ENCODE measurements at regions not wholly inside any gene's neighbourhood (a gene's known extent, or its start where the extent isn't known, plus 50 kb on each side); places are given as distances from the start of the nearest gene placed in this dataset.

DNA sequence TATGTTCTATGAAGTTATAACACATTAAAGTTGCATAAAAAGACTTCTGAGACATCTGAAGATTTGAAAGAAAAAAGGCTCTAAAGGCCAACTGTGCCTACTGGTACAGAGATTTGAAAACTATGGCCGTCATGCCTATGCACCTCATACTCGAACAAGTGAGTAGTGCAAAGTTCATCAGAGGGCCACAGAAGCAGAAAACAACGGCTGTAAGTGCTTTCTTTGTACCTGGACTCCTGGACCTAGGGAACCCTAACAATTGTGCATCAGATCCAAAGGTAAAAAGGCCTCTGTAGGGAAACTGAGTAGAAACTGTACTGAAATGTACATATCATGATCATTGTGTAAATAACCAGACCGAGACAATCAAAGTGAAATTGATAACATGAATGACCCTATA, 230.4 kb upstream of the CHST9 start:
- TF ChIP-seq JUND (IDR thresholded peaks at IDR 0.05; ENCODE audit: low read depth), result no peak
- in situ Hi-C loops (cut with HindIII; ENCODE audit: low pct_unique_long_range_greater_than_20kb, low sequenced_read_pairs), result no loop called here
- no peak for DNase-seq (ENCODE audit: low read depth in 1 of 2, low spot score in 1 of 2)

DNA sequence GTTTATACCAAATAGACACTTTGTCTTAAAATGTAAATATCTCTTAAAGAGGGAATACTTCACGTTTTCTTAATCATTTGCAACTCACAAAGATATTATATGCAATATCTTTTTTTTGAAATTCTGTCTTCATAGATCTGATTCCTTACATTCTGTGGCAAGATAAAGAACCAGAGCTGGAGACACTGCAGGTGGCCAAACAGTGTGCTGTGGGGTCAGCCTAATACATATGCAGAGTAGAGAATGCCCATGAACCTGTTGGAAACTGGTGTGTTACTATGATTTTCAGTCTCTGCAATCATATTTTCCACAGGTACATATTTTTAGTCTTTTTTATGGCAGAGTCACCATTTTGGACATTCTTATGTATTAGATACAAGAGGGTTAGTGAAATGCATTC, 229.6 kb upstream of the CHST9 start:
- DNase-seq (ENCODE audit: low read depth in 1 of 2, low spot score in 1 of 2), result no peak
- TF ChIP-seq JUND (IDR thresholded peaks at IDR 0.05; ENCODE audit: low read depth), result no peak
- in situ Hi-C loops (cut with HindIII; ENCODE audit: low pct_unique_long_range_greater_than_20kb, low sequenced_read_pairs), result no loop called here

DNA sequence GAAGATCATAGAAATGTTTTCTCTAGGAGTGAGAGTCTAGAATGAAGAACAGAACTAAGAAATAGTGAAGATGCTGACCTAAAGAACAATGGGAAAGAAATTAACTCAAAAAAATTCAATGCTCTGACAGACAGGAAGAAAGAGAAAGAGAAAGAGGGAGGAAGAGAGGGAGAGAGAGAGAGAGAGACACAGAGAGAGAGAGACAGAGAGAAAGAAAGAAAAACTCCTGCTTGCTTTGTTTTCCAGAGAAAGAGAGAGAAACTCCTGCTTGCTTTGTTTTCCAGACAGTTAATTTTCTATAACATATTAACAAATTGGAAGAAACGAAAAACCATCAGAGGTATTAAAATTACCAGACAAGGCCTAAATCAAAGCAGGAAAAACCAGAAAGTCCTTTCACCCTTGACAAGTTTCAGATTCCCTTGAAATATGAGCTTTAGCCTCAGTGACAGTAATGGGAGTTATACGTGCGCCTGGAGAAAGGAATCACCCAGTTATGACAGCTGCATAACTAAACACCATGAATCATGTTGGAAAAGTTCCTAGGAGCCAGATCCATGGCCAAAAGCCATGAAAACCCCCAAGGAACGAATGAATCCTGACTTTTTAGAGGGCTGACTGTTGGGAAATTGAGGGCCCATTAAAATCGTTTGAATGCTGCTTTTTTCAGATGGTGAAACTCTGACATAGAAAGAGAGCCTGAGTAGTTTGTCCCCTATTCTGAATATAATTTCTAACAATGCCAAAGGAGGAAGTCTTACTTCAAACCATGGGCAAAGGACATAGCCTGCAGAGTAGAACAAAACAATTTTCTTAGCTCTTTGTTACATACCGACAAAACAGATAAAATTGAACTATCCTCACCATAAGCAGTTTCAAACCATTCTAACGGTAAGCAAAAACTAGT, 228.6 kb upstream of the CHST9 start:
- peak in 1 of 2 experiments; percentile 42 for DNase-seq (ENCODE audit: low read depth in 1 of 2, low spot score in 1 of 2)
- TF ChIP-seq JUND (IDR thresholded peaks at IDR 0.05; ENCODE audit: low read depth), result no peak
- in situ Hi-C loops (cut with HindIII; ENCODE audit: low pct_unique_long_range_greater_than_20kb, low sequenced_read_pairs), result no loop called here

DNA sequence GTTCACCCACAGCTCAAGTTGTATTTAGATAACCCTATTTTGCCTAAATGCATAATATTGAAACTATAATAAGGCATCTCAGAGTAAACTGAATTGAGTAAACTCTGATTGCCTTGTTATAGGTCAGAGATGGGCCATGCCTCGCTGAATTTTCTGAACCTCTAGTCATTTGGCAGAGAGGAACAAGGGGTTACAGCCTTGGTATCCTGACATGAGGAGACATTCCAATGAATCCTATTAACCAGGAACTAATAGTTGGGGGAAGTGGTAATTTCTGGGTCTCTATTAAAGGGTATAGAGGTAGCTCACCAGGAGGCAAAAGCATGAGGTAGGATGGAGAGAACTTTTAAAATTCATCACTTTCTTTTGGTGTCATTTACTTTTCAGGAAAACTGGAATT, 227.4 kb upstream of the CHST9 start:
- in situ Hi-C loops (cut with HindIII; ENCODE audit: low pct_unique_long_range_greater_than_20kb, low sequenced_read_pairs), result no loop called here
- no peak for DNase-seq (ENCODE audit: low read depth in 1 of 2, low spot score in 1 of 2)
- no peak for TF ChIP-seq JUND (IDR thresholded peaks at IDR 0.05; ENCODE audit: low read depth)

DNA sequence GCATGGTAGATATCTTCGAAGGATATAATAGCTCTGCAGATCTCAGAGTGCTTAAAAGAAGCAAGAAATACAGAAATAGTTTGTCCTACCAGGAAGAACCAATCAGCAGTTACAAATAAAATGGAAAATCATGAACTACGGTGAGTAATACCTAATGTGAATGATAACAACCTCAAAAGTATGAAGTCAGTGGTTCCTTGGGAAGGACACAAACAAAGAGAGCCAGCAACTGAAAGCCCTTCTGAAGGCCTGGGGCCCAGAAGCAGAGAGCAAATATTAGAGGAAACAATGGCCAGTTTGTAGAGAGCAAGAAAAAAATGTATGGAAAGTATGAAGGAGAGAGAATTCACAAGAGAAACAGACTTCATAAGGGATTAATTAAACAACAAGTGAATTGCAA, 226.8 kb upstream of the CHST9 start:
- in situ Hi-C loops (cut with HindIII; ENCODE audit: low pct_unique_long_range_greater_than_20kb, low sequenced_read_pairs), result no loop called here
- no peak for TF ChIP-seq JUND (IDR thresholded peaks at IDR 0.05; ENCODE audit: low read depth)
- DNase-seq (ENCODE audit: low read depth in 1 of 2, low spot score in 1 of 2), result peak in 1 of 2 experiments; percentile 59

DNA sequence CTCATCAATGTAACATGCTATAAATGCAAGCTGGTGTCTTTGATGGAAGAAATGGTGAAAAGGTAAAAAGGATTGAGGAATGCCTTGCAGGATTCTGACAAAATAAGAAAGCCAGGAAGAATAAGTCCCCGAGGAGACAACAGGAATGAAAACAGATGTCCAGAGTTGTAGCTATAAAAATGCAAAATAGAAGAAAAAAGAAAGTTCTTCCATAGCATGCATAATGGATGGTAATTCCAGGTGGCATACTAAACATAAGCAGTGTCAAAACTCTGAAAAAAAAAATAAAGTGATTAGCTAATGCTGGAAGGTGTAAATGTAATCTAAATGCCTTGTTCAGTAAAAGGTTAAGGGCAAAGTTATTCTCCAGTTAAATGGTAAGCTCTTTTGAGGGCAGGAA, 225.9 kb upstream of the CHST9 start:
- no peak for TF ChIP-seq JUND (IDR thresholded peaks at IDR 0.05; ENCODE audit: low read depth)
- no peak for DNase-seq (ENCODE audit: low read depth in 1 of 2, low spot score in 1 of 2)
- in situ Hi-C loops (cut with HindIII; ENCODE audit: low pct_unique_long_range_greater_than_20kb, low sequenced_read_pairs), result no loop called here

DNA sequence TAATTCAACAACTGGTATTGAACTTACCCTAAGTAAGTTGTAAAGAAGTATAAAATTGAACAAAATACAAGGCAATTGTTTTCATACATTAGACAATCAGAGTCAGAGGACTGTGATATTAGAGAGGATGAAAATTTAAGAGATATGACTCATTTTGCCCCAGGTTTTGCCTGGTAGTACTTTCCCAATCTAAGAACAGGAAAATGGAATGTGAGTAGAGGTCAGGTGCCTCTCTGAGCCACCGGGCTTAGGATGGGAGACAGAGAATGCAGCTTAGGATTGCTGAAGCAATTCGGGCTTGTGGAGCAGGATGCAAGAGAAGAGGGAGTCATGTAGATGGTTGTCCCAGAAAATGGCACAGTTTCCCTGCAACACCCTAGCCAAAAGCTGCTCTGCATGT, 219.7 kb upstream of the CHST9 start:
- DNase-seq (ENCODE audit: low read depth in 1 of 2, low spot score in 1 of 2), result no peak
- no peak for TF ChIP-seq JUND (IDR thresholded peaks at IDR 0.05; ENCODE audit: low read depth)
- in situ Hi-C loops (cut with HindIII; ENCODE audit: low pct_unique_long_range_greater_than_20kb, low sequenced_read_pairs), result no loop called here

DNA sequence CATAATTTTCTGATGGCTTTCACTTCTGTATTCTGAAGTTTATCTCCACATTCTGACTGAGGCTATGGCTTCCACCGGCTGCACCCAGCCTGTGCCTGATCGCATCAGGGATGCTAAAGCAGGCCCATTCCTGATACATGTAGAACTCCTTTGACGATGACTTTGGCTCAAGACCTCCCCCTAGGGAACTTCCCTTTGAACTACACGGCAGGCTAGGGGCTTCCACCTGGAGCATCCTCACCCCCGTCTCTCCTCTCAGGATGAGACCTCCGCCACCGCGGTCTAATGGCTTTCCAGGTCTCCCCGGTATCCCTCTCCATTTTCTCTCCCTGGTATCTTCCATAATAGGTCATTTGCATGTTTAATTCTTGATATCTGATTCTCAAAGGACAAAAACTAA, 214.9 kb upstream of the CHST9 start:
- no peak for DNase-seq (ENCODE audit: low read depth in 1 of 2, low spot score in 1 of 2)
- TF ChIP-seq JUND (IDR thresholded peaks at IDR 0.05; ENCODE audit: low read depth), result no peak
- in situ Hi-C loops (cut with HindIII; ENCODE audit: low pct_unique_long_range_greater_than_20kb, low sequenced_read_pairs), result no loop called here

DNA sequence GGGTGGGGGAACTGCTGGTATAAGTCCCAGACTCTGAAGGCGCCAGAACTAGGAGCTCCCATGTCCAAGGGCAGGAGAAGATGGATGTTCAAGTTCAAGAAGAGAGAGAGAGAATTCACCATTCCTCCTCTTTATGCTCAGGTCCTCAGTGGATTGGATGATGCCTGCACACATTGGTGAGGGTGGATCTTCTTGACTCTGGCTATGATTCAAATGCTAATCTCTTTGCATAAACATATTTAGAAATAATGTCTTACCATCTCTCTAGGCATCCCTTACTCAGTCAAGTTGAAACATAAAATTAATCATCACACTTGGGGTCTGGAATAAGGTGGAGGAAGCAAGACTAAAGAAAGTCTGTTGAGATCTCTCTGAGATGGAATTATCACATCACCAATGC, 210.6 kb upstream of the CHST9 start:
- TF ChIP-seq JUND (IDR thresholded peaks at IDR 0.05; ENCODE audit: low read depth), result no peak
- in situ Hi-C loops (cut with HindIII; ENCODE audit: low pct_unique_long_range_greater_than_20kb, low sequenced_read_pairs), result no loop called here
- DNase-seq (ENCODE audit: low read depth in 1 of 2, low spot score in 1 of 2), result no peak

DNA sequence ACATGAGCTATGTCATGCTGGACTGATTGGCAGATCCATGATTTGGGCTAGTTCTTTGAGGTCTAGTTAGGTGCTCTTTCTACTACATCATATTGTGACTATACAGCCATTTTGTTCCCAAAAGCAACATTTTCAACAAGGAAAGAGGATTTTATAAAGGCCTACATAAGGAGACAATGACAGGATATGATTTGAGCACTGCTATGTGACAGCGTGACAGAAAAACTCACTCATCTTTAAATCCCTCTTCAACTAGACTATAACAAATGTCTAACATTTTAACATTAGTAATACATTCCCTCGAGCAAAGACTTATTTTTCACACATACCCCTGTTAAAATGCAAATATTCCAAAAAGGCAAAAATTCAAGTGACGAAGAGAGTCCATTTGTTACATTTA, 209.6 kb upstream of the CHST9 start:
- in situ Hi-C loops (cut with HindIII; ENCODE audit: low pct_unique_long_range_greater_than_20kb, low sequenced_read_pairs), result no loop called here
- no peak for DNase-seq (ENCODE audit: low read depth in 1 of 2, low spot score in 1 of 2)
- no peak for TF ChIP-seq JUND (IDR thresholded peaks at IDR 0.05; ENCODE audit: low read depth)

DNA sequence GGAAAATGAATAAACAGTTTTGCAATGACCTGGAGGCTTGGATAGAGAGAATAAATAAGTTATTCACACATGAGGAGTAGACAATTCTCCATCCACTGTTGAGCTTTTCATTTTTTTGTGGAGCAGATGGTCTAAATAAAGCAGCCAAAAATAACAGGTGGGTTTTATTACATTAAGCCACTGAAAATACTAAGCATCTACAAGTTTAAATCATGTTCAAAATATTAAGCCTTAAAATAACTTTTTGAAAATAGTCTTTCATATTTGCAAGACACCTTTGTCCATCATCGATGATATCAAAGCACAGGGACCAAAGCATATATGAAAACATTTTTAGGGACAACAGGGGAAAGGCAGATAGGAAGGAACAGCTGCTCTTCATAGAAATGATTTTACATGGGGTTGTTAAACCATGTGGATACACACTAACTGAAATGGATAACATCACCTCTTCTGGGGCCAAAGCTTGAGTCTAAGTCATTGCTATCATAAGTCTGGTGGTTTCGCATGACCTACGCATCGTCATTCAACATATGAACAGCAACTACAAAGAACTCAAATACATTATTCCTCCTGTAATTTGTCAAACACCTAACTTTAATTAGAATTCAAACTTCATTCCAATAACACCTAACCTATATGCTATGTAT, 197.6 kb upstream of the CHST9 start:
- no peak for TF ChIP-seq JUND (IDR thresholded peaks at IDR 0.05; ENCODE audit: low read depth)
- no peak for DNase-seq (ENCODE audit: low read depth in 1 of 2, low spot score in 1 of 2)
- in situ Hi-C loops (cut with HindIII; ENCODE audit: low pct_unique_long_range_greater_than_20kb, low sequenced_read_pairs), result no loop called here

DNA sequence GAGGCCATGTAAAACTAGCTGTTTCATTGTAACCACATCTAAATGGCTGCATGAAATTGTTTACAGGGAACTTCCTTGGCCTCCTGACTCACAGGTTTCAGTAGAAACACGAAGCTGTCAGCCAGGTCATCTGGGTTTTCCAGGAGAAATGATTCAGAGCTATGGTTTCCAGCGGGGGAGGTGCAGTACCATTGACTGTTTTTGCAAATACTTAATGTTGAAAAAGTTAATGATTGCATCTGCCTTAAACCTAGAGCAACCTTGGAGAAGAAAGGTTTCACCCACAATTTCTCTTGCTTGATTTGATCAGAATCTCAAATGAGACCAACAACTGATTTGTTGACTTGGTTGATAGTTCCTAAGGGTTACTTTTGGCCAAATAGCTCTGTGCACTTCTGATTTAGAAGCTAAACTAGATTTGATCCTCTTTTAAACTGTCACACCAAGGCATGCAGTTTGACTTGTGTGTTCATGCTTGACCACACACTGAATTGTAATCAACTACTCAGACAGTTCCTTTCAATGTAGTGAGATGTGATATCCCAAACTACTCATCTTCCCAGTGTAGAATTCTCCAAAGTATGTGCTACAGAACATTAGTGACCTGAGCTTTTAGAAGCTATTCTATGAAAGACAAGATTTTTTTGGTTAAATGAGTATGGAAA, 193.5 kb upstream of the CHST9 start:
- DNase-seq (ENCODE audit: low read depth in 1 of 2, low spot score in 1 of 2), result no peak
- TF ChIP-seq JUND (IDR thresholded peaks at IDR 0.05; ENCODE audit: low read depth), result no peak
- in situ Hi-C loops (cut with HindIII; ENCODE audit: low pct_unique_long_range_greater_than_20kb, low sequenced_read_pairs), result no loop called here

DNA sequence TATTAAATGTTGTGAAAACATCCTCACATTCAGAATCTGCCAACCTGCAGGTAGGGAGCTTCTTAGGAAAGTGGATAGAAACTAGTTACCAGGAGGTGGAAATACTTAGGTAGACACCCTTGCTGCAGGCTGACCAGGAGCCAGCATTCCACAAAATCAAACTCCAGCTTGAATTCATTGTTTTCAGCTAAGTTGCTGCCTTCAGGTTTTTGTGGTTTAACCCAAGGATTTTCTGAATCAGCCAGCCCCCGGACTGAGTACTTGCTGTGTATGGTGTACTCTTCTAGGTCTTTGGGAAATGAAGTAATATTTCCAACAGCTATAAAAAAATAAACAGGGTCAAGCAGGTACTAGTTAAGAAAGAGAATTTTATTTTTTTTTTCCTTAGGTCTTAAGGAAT, 192.1 kb upstream of the CHST9 start:
- in situ Hi-C loops (cut with HindIII; ENCODE audit: low pct_unique_long_range_greater_than_20kb, low sequenced_read_pairs), result no loop called here
- no peak for DNase-seq (ENCODE audit: low read depth in 1 of 2, low spot score in 1 of 2)
- no peak for TF ChIP-seq JUND (IDR thresholded peaks at IDR 0.05; ENCODE audit: low read depth)

Measured in T47D (cell line).